ENCODE measurements at regions not wholly inside any gene's neighbourhood (a gene's known extent, or its start where the extent isn't known, plus 50 kb on each side); places are given as distances from the start of the nearest gene placed in this dataset.

DNA sequence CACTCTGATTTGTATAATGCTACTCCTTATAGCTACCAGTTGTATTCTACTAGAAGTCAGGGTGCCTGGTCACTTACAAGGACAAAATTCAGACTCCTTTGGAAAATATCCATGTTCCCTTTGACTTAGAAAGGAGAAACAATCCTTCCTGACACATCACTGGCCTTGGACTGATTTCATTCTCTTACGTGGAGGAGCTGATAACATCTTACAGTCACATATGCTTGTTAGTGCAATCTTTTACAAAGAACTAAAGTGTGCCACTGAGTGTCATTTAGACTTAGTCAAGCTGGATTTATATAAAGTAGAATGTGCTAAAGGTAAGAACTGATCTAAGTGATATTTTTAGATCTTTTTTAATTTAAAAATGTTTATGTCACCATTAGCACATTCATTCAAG lies 131.0 kb upstream of the TMTC2 start:
- DNase-seq (no peak), ATAC-seq (no peak)
- Histone ChIP-seq H3K27me3 (ENCODE audit: low read depth) (no peaks in the 10 kb centered on the region), H3K9me3 (no peaks in the 10 kb centered on the region), H3K4me1 (no peaks in the 10 kb centered on the region), H3K27ac (no peak overlapping the region), H3K4me3 (no peak overlapping the region), H3K36me3 (no peaks in the 10 kb centered on the region)
- TF ChIP-seq, protein P1, sequence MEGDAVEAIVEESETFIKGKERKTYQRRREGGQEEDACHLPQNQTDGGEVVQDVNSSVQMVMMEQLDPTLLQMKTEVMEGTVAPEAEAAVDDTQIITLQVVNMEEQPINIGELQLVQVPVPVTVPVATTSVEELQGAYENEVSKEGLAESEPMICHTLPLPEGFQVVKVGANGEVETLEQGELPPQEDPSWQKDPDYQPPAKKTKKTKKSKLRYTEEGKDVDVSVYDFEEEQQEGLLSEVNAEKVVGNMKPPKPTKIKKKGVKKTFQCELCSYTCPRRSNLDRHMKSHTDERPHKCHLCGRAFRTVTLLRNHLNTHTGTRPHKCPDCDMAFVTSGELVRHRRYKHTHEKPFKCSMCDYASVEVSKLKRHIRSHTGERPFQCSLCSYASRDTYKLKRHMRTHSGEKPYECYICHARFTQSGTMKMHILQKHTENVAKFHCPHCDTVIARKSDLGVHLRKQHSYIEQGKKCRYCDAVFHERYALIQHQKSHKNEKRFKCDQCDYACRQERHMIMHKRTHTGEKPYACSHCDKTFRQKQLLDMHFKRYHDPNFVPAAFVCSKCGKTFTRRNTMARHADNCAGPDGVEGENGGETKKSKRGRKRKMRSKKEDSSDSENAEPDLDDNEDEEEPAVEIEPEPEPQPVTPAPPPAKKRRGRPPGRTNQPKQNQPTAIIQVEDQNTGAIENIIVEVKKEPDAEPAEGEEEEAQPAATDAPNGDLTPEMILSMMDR (IDR thresholded peaks at IDR 0.05), result no peak
- intact Hi-C loops (cut with DNase I), result no loop called here

DNA sequence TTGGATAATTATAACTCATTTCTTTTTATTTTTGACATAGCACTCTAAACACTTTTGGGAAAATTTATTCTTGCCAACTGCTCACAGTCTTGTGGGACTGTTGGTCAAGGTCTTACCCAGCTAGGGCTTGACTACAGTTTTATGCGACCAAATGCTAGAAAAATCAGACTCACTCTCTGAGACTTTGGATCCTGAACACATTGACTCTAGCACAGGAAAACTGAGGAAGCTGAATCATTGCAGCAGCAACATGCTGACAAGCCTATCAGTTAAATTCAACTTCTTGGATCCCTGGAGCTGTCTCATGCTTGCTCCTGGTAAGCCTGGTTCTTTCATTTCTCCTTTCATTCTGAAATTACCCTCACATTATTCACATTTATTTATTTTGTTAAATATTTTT lies 120.7 kb upstream of the TMTC2 start:
- ATAC-seq (no peak), DNase-seq (no peak)
- intact Hi-C loops (cut with DNase I), result no loop called here
- no peaks in the 10 kb centered on the region for H3K36me3 ChIP-seq
- no peaks in the 10 kb centered on the region for H3K27me3 ChIP-seq (ENCODE audit: low read depth)
- H3K27ac ChIP-seq, result no peak overlapping the region
- H3K4me3 ChIP-seq, result no peak overlapping the region
- TF ChIP-seq, protein P1 (IDR thresholded peaks at IDR 0.05), result no peak
- H3K4me1 ChIP-seq, result no peaks in the 10 kb centered on the region
- no peaks in the 10 kb centered on the region for H3K9me3 ChIP-seq

DNA sequence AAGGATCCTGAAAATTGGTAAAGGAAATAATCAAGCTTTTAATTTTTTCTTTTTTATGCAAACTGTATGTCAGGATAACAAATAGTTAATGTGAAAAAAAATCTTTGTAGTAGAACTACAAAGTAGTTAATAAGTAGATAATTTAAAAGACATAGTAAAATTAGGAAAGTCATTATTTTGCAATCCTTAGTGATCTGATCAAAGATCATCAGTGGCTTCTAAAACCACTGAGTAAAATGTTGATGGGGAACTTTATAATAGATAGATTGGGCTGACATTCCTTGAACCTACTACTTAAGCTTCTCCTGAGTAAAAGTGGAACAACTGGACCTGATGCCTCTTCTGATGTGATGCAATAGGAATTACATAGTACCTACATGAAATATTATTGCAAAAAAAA lies 119.0 kb upstream of the TMTC2 start:
- Histone ChIP-seq H3K36me3 (no peaks in the 10 kb centered on the region), H3K27me3 (ENCODE audit: low read depth) (no peaks in the 10 kb centered on the region), H3K4me1 (no peaks in the 10 kb centered on the region), H3K9me3 (no peaks in the 10 kb centered on the region), H3K4me3 (no peak overlapping the region), H3K27ac (no peak overlapping the region)
- TF ChIP-seq, protein P1 (IDR thresholded peaks at IDR 0.05), result no peak
- DNase-seq (no peak), ATAC-seq (no peak)
- intact Hi-C loops (cut with DNase I), result no loop called here

DNA sequence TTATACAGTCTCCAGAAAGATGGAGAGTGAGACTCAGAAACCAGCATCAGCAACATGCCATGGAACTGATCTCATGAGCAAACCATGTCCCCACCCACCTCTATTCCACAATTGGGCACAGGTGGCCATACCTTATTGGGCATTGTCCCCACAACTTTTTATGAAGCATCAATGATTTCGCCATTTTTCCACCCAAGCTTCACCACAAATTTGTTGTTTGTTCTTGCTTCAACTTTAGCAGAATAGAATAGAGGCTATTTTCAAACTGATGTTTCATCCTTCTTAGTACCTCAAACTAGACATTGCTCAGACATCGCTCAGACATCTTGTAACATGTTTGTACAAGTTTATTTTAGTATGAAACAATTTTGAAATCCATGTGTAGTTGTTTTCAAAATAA lies 112.5 kb upstream of the TMTC2 start:
- no peak overlapping the region for H3K27ac ChIP-seq
- H3K9me3 ChIP-seq, result no peaks in the 10 kb centered on the region
- intact Hi-C loops (cut with DNase I), result no loop called here
- H3K4me3 ChIP-seq, result no peak overlapping the region
- TF ChIP-seq, protein P1 (IDR thresholded peaks at IDR 0.05), result no peak
- H3K36me3 ChIP-seq, result no peaks in the 10 kb centered on the region
- no peak for DNase-seq
- H3K27me3 ChIP-seq (ENCODE audit: low read depth), result no peaks in the 10 kb centered on the region
- ATAC-seq, result no peak
- H3K4me1 ChIP-seq, result no peaks in the 10 kb centered on the region

DNA sequence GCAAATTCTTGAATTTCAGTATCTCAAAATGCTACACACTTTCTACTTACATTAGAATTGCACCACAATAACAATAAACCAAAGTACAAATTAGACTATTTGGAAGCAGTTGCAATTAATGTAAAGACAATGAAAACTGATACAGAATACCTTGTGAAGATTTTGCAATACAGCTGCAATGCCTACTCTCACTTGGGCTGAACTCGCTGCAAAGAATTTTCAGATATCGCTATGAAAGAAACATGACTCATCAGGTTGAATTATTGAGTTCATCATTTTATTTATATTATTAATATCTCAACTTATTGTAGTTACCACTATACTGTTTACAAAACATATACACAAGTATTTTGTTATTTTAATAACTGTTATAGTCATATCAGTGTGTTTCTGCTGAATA lies 108.0 kb upstream of the TMTC2 start:
- DNase-seq (no peak), ATAC-seq (no peak)
- intact Hi-C loops (cut with DNase I), result no loop called here
- Histone ChIP-seq H3K4me3 (no peak overlapping the region), H3K36me3 (no peaks in the 10 kb centered on the region), H3K27ac (no peak overlapping the region), H3K4me1 (no peaks in the 10 kb centered on the region), H3K27me3 (ENCODE audit: low read depth) (no peaks in the 10 kb centered on the region), H3K9me3 (no peaks in the 10 kb centered on the region)
- TF ChIP-seq, protein P1 (IDR thresholded peaks at IDR 0.05), result no peak

DNA sequence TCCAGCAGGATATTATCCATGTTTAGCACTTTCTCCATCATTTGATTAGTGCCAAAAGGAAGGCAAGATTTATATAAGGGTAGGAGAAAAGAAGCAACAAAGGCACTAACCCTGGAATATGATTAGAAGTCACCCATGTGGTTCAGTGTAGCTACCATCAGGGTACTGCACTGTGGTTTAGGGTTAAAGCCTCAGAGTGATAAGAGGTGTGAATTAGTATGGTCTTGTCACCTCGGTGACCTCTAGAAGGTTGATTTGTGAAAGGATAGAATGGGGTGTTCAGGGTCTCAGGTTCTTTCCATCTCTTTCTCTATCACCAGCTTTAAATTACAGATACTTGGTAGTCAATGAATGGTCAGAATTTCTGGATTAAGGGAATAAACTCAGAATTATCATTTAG lies 103.0 kb upstream of the TMTC2 start:
- H3K27ac ChIP-seq, result no peak overlapping the region
- no peaks in the 10 kb centered on the region for H3K4me1 ChIP-seq
- ATAC-seq (no peak), DNase-seq (no peak)
- TF ChIP-seq, protein P1 (IDR thresholded peaks at IDR 0.05), result no peak
- no peak overlapping the region for H3K4me3 ChIP-seq
- H3K36me3 ChIP-seq, result no peaks in the 10 kb centered on the region
- peaks cover 7% of the 10 kb centered on the region for H3K9me3 ChIP-seq
- no peaks in the 10 kb centered on the region for H3K27me3 ChIP-seq (ENCODE audit: low read depth)
- intact Hi-C loops (cut with DNase I), result no loop called here
